ENCODE measurements at regions not wholly inside any gene's neighbourhood (a gene's known extent, or its start where the extent isn't known, plus 50 kb on each side); places are given as distances from the start of the nearest gene placed in this dataset.

DNA sequence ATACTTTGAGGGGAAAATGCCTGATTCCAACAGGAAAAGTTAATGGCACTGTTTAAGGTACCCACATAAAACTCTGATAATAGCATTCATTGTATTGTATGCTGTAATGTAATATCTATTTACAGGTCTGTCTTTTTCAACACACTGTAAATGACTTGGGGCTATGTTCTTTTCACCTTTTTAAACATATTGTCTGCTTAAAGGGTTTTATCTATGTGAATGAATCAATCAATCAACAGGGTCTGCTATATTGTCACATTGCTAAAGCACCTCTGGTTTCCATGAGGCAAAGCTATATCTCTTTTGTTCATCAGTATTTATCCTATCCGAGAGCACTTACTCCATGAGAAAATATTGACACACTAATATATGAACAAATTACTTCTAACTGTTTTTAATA lies 288.0 kb downstream of the SLC6A15 start:
- no peak for TF ChIP-seq CTCF (IDR thresholded peaks at IDR 0.05; ENCODE audit: low read depth, low read length, missing input control)
- no peak for TF ChIP-seq SP1 (IDR thresholded peaks at IDR 0.05)
- no peak for TF ChIP-seq TAF1 (conservative IDR thresholded peaks at IDR 0.05)
- no peak for TF ChIP-seq RAD21 (IDR thresholded peaks at IDR 0.05)
- TF ChIP-seq MAX (IDR thresholded peaks at IDR 0.05): no peak
- TF ChIP-seq REST (IDR thresholded peaks at IDR 0.05): no peak
- no peak for TF ChIP-seq GABPA (IDR thresholded peaks at IDR 0.05 in 1 of 2, conservative IDR thresholded peaks at IDR 0.05 in 1 of 2)
